ENCODE measurements at regions not wholly inside any gene's neighbourhood (a gene's known extent, or its start where the extent isn't known, plus 50 kb on each side); places are given as distances from the start of the nearest gene placed in this dataset.

DNA sequence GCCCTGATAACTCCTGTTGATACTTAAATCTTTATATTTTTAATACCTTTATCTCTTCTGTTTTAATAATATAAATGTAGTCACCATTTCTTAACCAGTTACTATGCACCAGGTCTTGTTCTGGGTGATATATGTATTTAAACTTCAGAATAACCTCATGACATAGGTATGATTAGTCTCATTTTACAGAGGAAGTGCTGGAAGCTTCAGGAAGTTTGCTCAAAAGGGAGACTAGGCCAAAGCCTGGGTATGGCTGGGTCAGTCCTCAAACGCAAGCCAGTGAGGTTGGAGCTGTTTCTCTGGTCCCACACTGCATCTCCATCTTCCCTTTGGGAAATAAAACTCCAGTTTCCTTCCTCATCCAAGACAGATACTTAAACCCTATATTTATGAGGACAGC, 204.7 kb upstream of the TANK start:
- no peak overlapping the region for H3K4me3 Mint-ChIP-seq
- H3K9me3 Mint-ChIP-seq = peaks cover 6% of the 10 kb centered on the region
- H3K36me3 Mint-ChIP-seq (ENCODE audit: low read depth) = no peaks in the 10 kb centered on the region
- TF ChIP-seq, protein P1, sequence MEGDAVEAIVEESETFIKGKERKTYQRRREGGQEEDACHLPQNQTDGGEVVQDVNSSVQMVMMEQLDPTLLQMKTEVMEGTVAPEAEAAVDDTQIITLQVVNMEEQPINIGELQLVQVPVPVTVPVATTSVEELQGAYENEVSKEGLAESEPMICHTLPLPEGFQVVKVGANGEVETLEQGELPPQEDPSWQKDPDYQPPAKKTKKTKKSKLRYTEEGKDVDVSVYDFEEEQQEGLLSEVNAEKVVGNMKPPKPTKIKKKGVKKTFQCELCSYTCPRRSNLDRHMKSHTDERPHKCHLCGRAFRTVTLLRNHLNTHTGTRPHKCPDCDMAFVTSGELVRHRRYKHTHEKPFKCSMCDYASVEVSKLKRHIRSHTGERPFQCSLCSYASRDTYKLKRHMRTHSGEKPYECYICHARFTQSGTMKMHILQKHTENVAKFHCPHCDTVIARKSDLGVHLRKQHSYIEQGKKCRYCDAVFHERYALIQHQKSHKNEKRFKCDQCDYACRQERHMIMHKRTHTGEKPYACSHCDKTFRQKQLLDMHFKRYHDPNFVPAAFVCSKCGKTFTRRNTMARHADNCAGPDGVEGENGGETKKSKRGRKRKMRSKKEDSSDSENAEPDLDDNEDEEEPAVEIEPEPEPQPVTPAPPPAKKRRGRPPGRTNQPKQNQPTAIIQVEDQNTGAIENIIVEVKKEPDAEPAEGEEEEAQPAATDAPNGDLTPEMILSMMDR (IDR thresholded peaks at IDR 0.05; ENCODE audit: unreplicated experiment in 3 of 3) = no peak
- no peak overlapping the region for H3K27ac Mint-ChIP-seq
- no peaks in the 10 kb centered on the region for H3K27me3 Mint-ChIP-seq (ENCODE audit: low read depth)
- peaks cover 19% of the 10 kb centered on the region for H3K4me1 Mint-ChIP-seq

GRCh38 chr2:160956243-160956802, 203.9 kb upstream of the TANK start:
- peaks cover 19% of the 10 kb centered on the region for H3K4me1 Mint-ChIP-seq

GRCh38 chr2:160963957-160964356, 196.3 kb upstream of the TANK start:
- TF ChIP-seq, protein P1 (IDR thresholded peaks at IDR 0.05; ENCODE audit: unreplicated experiment in 3 of 3) = no peak
- no peaks in the 10 kb centered on the region for H3K36me3 Mint-ChIP-seq (ENCODE audit: low read depth)
- H3K4me1 Mint-ChIP-seq = peaks cover 26% of the 10 kb centered on the region
- H3K9me3 Mint-ChIP-seq = no peaks in the 10 kb centered on the region
- H3K27ac Mint-ChIP-seq = no peak overlapping the region
- H3K4me3 Mint-ChIP-seq = no peak overlapping the region
- H3K27me3 Mint-ChIP-seq (ENCODE audit: low read depth) = no peaks in the 10 kb centered on the region

More at GRCh38 chr2:160956243-160956802, 203.9 kb upstream of the TANK start:
- Mint-ChIP-seq H3K27me3 (ENCODE audit: low read depth) (no peaks in the 10 kb centered on the region), H3K9me3 (peaks cover 6% of the 10 kb centered on the region), H3K27ac (no peak overlapping the region), H3K4me3 (no peak overlapping the region), H3K36me3 (ENCODE audit: low read depth) (no peaks in the 10 kb centered on the region)
- TF ChIP-seq, protein P1 (IDR thresholded peaks at IDR 0.05; ENCODE audit: unreplicated experiment in 3 of 3) = no peak

- Mint-ChIP-seq H3K36me3 (ENCODE audit: low read depth) (no peaks in the 10 kb centered on the region), H3K4me3 (no peak overlapping the region), H3K27ac (peak overlapping the region; percentile 44 to 73 (median 52)), H3K27me3 (ENCODE audit: low read depth) (no peaks in the 10 kb centered on the region), H3K9me3 (no peaks in the 10 kb centered on the region), H3K4me1 (peaks cover 33% of the 10 kb centered on the region)
- TF ChIP-seq, protein P1 (IDR thresholded peaks at IDR 0.05; ENCODE audit: unreplicated experiment in 3 of 3) = no peak
Measured at GRCh38 chr2:160967523-160967922, 192.7 kb upstream of the TANK start.

DNA sequence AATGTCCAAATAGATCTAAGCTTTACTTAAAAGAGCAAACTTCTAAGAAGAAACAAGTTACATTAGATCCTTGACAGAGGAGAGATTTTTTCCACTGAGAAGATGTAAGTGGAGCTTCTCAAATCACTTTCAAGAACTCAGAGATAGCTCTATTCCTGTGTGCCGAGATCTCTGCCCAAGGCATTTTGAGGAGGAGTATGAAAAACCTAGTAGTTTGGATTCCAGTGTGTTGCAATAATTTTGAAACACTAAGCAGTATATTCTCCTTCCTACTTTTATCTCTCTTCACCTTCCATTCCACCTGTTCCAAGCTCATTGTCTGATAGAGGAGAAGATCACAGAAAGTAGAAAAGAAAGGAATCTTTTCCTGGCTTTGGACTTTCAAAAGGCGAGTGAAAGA, 192.0 kb upstream of the TANK start:
- no peaks in the 10 kb centered on the region for H3K9me3 Mint-ChIP-seq
- TF ChIP-seq, protein P1 (IDR thresholded peaks at IDR 0.05; ENCODE audit: unreplicated experiment in 3 of 3) = no peak
- H3K27ac Mint-ChIP-seq = peak overlapping the region; percentile 44 to 73 (median 52)
- no peaks in the 10 kb centered on the region for H3K27me3 Mint-ChIP-seq (ENCODE audit: low read depth)
- H3K4me3 Mint-ChIP-seq = no peak overlapping the region
- no peaks in the 10 kb centered on the region for H3K36me3 Mint-ChIP-seq (ENCODE audit: low read depth)
- peaks cover 33% of the 10 kb centered on the region for H3K4me1 Mint-ChIP-seq

Data from nephron (organoid).